C4-2B (cell line): ENCODE measurements at regions not wholly inside any gene's neighbourhood (a gene's known extent, or its start where the extent isn't known, plus 50 kb on each side); places are given as distances from the start of the nearest gene placed in this dataset.

Experiments used
- CTCF ChIP-seq: fragments of 450-650 bp; conservative IDR thresholded peaks from 2 replicates; pipeline ENCODE4 v1.5.1; 2017; ENCODE audit warnings: mild to moderate bottlenecking
- ZFX ChIP-seq: fragments of 450-650 bp; IDR thresholded peaks from 2 replicates; pipeline ENCODE4 v1.6.1; 2017

GRCh38 chr2:238772635-238773297 is 75.1 kb upstream of the TWIST2 start:
- no peak for TF ChIP-seq CTCF
- no peak for TF ChIP-seq ZFX
